ENCODE measurements at regions not wholly inside any gene's neighbourhood (a gene's known extent, or its start where the extent isn't known, plus 50 kb on each side); places are given as distances from the start of the nearest gene placed in this dataset.
A peak's percentile ranks its signal among the peaks of the same experiment; 100 is the strongest.
"Not testable (repeated sequence)": the region's sequence is repeated elsewhere in the genome, so short reads cannot be mapped to it uniquely, and the experiment has no call there.

- H3K9me3 Mint-ChIP-seq: peaks cover 4% of the 10 kb centered on the region
- TF ChIP-seq, protein P1, sequence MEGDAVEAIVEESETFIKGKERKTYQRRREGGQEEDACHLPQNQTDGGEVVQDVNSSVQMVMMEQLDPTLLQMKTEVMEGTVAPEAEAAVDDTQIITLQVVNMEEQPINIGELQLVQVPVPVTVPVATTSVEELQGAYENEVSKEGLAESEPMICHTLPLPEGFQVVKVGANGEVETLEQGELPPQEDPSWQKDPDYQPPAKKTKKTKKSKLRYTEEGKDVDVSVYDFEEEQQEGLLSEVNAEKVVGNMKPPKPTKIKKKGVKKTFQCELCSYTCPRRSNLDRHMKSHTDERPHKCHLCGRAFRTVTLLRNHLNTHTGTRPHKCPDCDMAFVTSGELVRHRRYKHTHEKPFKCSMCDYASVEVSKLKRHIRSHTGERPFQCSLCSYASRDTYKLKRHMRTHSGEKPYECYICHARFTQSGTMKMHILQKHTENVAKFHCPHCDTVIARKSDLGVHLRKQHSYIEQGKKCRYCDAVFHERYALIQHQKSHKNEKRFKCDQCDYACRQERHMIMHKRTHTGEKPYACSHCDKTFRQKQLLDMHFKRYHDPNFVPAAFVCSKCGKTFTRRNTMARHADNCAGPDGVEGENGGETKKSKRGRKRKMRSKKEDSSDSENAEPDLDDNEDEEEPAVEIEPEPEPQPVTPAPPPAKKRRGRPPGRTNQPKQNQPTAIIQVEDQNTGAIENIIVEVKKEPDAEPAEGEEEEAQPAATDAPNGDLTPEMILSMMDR (conservative IDR thresholded peaks at IDR 0.05): no peak
- H3K36me3 Mint-ChIP-seq: no peaks in the 10 kb centered on the region
- H3K4me1 Mint-ChIP-seq (ENCODE audit: unreplicated experiment): peaks cover 28% of the 10 kb centered on the region
- no peak for DNase-seq (ENCODE audit: extremely low spot score, unreplicated experiment)
- H3K27me3 Mint-ChIP-seq: no peaks in the 10 kb centered on the region
- no peak overlapping the region for H3K4me3 Mint-ChIP-seq
- H3K27ac Mint-ChIP-seq: no peak overlapping the region
Measured at GRCh38 chr5:36496471-36496870, 109.9 kb upstream of the SLC1A3 start.

- Mint-ChIP-seq H3K36me3 (no peaks in the 10 kb centered on the region), H3K4me1 (ENCODE audit: unreplicated experiment) (peaks cover 44% of the 10 kb centered on the region), H3K27ac (no peak overlapping the region), H3K4me3 (no peak overlapping the region), H3K27me3 (no peaks in the 10 kb centered on the region), H3K9me3 (peaks cover 4% of the 10 kb centered on the region)
- TF ChIP-seq, protein P1 (conservative IDR thresholded peaks at IDR 0.05): no peak
- DNase-seq (ENCODE audit: extremely low spot score, unreplicated experiment): no peak
Measured at GRCh38 chr5:36502608-36503007, 103.8 kb upstream of the SLC1A3 start.

GRCh38 chr5:36505021-36505420, 101.4 kb upstream of the SLC1A3 start:
- H3K36me3 Mint-ChIP-seq: no peaks in the 10 kb centered on the region
- DNase-seq (ENCODE audit: extremely low spot score, unreplicated experiment): no peak
- peaks cover 2% of the 10 kb centered on the region for H3K9me3 Mint-ChIP-seq
- H3K27ac Mint-ChIP-seq: no peak overlapping the region
- peaks cover 2% of the 10 kb centered on the region for H3K27me3 Mint-ChIP-seq
- TF ChIP-seq, protein P1 (conservative IDR thresholded peaks at IDR 0.05): no peak
- peaks cover 44% of the 10 kb centered on the region for H3K4me1 Mint-ChIP-seq (ENCODE audit: unreplicated experiment)
- no peak overlapping the region for H3K4me3 Mint-ChIP-seq

DNA sequence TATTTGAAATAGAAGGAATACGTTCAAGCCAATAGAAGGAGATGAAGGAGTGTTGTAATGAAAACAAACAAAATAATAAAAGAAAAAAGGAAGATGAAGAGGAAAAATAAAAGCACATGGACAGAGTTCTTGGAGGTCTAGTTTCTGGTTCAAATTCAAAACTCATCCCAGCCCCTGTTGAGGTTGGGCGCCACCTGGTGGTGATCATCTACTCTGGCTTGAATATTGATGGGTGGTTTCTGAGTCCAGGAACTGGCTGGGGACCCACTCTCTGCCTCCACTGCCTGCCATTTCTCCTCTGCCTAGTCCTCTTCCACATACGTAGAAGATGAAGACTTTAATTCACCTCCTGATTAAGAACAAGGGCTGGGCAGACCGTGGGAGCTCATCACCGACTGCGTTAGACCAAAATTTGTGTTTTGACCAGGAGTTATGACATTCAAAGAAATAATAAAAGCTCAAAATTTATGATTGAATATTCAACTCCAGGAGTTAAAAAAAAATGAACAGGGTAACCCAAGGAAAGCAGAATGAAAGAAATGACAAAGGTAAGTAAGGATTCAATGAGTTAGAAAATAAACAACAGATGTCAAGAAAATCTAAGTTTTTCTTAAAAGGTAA, 99.0 kb upstream of the SLC1A3 start:
- H3K9me3 Mint-ChIP-seq: peaks cover 17% of the 10 kb centered on the region
- peaks cover 36% of the 10 kb centered on the region for H3K4me1 Mint-ChIP-seq (ENCODE audit: unreplicated experiment)
- no peak overlapping the region for H3K27ac Mint-ChIP-seq
- H3K4me3 Mint-ChIP-seq: no peak overlapping the region
- no peaks in the 10 kb centered on the region for H3K36me3 Mint-ChIP-seq
- H3K27me3 Mint-ChIP-seq: peaks cover 12% of the 10 kb centered on the region
- DNase-seq (ENCODE audit: extremely low spot score, unreplicated experiment): no peak
- TF ChIP-seq, protein P1 (conservative IDR thresholded peaks at IDR 0.05): peak; percentile 86

DNA sequence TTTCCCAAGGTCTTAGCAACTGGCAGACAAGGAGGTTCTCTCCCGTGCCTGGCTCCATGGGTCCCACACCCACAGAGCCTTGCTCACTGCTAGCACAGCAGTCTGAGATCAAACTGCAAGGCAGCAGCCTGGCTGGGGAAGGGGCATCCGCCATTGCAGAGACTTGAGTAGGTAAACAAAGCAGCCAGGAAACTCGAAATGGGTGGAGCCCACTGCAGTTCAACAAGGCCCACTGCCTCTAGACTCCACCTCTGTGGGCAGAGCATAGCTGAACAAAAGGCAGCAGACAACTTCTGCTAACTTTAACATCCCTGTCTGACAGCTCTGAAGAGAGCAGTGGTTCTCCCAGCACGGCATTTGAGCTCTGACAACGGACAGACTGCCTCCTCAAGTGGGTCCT, 98.1 kb upstream of the SLC1A3 start:
- Mint-ChIP-seq H3K27me3 (peaks cover 12% of the 10 kb centered on the region), H3K9me3 (peaks cover 17% of the 10 kb centered on the region), H3K4me1 (ENCODE audit: unreplicated experiment) (peaks cover 28% of the 10 kb centered on the region)
- H3K36me3 Mint-ChIP-seq; DNase-seq (ENCODE audit: extremely low spot score, unreplicated experiment); H3K27ac Mint-ChIP-seq; H3K4me3 Mint-ChIP-seq: not testable (repeated sequence)

DNA sequence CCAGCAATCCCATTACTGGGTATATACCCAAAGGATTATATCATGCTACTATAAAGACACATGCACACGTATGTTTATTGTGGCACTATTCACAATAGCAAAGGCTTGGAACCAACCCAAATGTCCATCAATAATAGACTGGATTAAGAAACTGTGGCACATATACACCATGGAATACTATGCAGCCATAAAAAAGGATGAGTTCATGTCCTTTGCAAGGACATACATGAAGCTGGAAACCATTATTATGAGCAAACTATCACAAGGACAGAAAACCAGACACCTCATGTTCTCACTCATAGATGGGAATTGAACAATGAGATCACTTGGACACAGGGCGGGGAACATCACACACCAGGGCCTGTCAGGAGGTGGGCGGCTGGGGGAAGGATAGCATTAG, 92.8 kb upstream of the SLC1A3 start:
- H3K9me3 Mint-ChIP-seq: peaks cover 17% of the 10 kb centered on the region
- not testable (repeated sequence) for DNase-seq (ENCODE audit: extremely low spot score, unreplicated experiment); H3K4me3 Mint-ChIP-seq; H3K36me3 Mint-ChIP-seq; H3K27ac Mint-ChIP-seq; H3K4me1 Mint-ChIP-seq (ENCODE audit: unreplicated experiment)
- H3K27me3 Mint-ChIP-seq: peaks cover 12% of the 10 kb centered on the region

GRCh38 chr5:36519881-36520280, 86.5 kb upstream of the SLC1A3 start:
- H3K36me3 Mint-ChIP-seq: no peaks in the 10 kb centered on the region
- H3K27me3 Mint-ChIP-seq: no peaks in the 10 kb centered on the region
- no peak for DNase-seq (ENCODE audit: extremely low spot score, unreplicated experiment)
- TF ChIP-seq, protein P1 (conservative IDR thresholded peaks at IDR 0.05): no peak
- no peak overlapping the region for H3K27ac Mint-ChIP-seq
- H3K9me3 Mint-ChIP-seq: peaks cover 7% of the 10 kb centered on the region
- no peak overlapping the region for H3K4me3 Mint-ChIP-seq
- H3K4me1 Mint-ChIP-seq (ENCODE audit: unreplicated experiment): peaks cover 6% of the 10 kb centered on the region

All from type B pancreatic cell (in vitro differentiated cells).